Ascending aorta (tissue), 2 donors: ENCODE measurements at regions not wholly inside any gene's neighbourhood (a gene's known extent, or its start where the extent isn't known, plus 50 kb on each side); places are given as distances from the start of the nearest gene placed in this dataset.

Experiments used
- DNase-seq, 2 donors: peaks; one replicate each; pipeline ENCODE4 v3.0.0-alpha.2; 2019; ENCODE audit warnings: low spot score in 2 of 2
- H3K27ac ChIP-seq, 2 donors: fragments of 200-600 bp; sonication (generic); one replicate each; pipeline ENCODE4 v1.5.1; 2016 to 2017; ENCODE audit warnings: mild to moderate bottlenecking in 1 of 2
- H3K27me3 ChIP-seq: fragments of 200-600 bp; sonication (generic); one replicate; pipeline ENCODE4 v1.5.1; 2017
- H3K36me3 ChIP-seq, 2 donors: fragments of 200-600 bp; sonication (generic); one replicate each; pipeline ENCODE4 v1.5.1; 2016
- H3K4me1 ChIP-seq, 2 donors: fragments of 200-600 bp; sonication (generic); one replicate each; pipeline ENCODE4 v1.5.1; 2016 to 2017; ENCODE audit warnings: mild to moderate bottlenecking in 1 of 2
- H3K4me3 ChIP-seq, 2 donors: fragments of 200-600 bp; sonication (generic); one replicate each; pipeline ENCODE4 v1.5.1; 2016 to 2017; ENCODE audit warnings: mild to moderate bottlenecking in 1 of 2
- H3K9me3 ChIP-seq, 2 donors: fragments of 200-600 bp; sonication (generic); one replicate each; pipeline ENCODE4 v1.5.1; 2016
- CTCF ChIP-seq, 3 experiments: fragments of 200-600 bp in 2 of 3; fragments of 450-650 bp in 1 of 3; sonication (generic) in 2 of 3; IDR thresholded peaks; one replicate each; pipeline ENCODE4 v1.5.1; 2016 to 2019; ENCODE audit warnings: antibody characterized with exemption in 3 of 3, mild to moderate bottlenecking in 1 of 3, moderate library complexity in 1 of 3
- intact Hi-C: fragments of 100-400 bp; cut with DNase I; formaldehyde crosslinking; loops from one replicate; pipeline ENCODE4 v1.15.1; 2023

GRCh38 chr3:67821135-67821534, 166.7 kb upstream of the SUCLG2 start:
- Histone ChIP-seq H3K27ac (no peak overlapping the region), H3K27me3 (no peaks in the 10 kb centered on the region), H3K4me3 (no peak overlapping the region), H3K4me1 (peaks cover 0 to 11% of the 10 kb centered on the region in 2 donors), H3K36me3 (no peaks in the 10 kb centered on the region), H3K9me3 (no peaks in the 10 kb centered on the region)
- intact Hi-C loops: no loop called here
- TF ChIP-seq CTCF (IDR thresholded peaks at IDR 0.05): no peak
- no peak for DNase-seq

- intact Hi-C loops: loop anchor here (5.0 kb wide), 1 partner anchor 1058 kb away; no protein-coding TSS in a partner anchor
- H3K4me3 ChIP-seq: no peak overlapping the region
- TF ChIP-seq CTCF (IDR thresholded peaks at IDR 0.05): peak in 2 of 3 experiments; percentile 23 to 42
- DNase-seq: no peak
- no peaks in the 10 kb centered on the region for H3K36me3 ChIP-seq
- no peak overlapping the region for H3K27ac ChIP-seq
- H3K9me3 ChIP-seq: no peaks in the 10 kb centered on the region
- H3K27me3 ChIP-seq: no peaks in the 10 kb centered on the region
- peaks cover 0 to 7% of the 10 kb centered on the region in 2 donors for H3K4me1 ChIP-seq
Observed at GRCh38 chr3:67819447-67819846, 165.0 kb upstream of the SUCLG2 start.

GRCh38 chr3:67809370-67809935, 155.0 kb upstream of the SUCLG2 start:
- no peak for DNase-seq
- no peak overlapping the region for H3K4me3 ChIP-seq
- H3K4me1 ChIP-seq: no peaks in the 10 kb centered on the region
- no peak for TF ChIP-seq CTCF (IDR thresholded peaks at IDR 0.05)
- intact Hi-C loops: no loop called here
- H3K27me3 ChIP-seq: no peaks in the 10 kb centered on the region
- no peaks in the 10 kb centered on the region for H3K9me3 ChIP-seq
- no peaks in the 10 kb centered on the region for H3K36me3 ChIP-seq
- H3K27ac ChIP-seq: no peak overlapping the region

GRCh38 chr3:67808906-67809305, 154.5 kb upstream of the SUCLG2 start:
- Histone ChIP-seq H3K9me3 (no peaks in the 10 kb centered on the region), H3K27me3 (no peaks in the 10 kb centered on the region), H3K4me3 (no peak overlapping the region), H3K27ac (no peak overlapping the region), H3K36me3 (no peaks in the 10 kb centered on the region), H3K4me1 (no peaks in the 10 kb centered on the region)
- no peak for DNase-seq
- intact Hi-C loops: no loop called here
- no peak for TF ChIP-seq CTCF (IDR thresholded peaks at IDR 0.05)

GRCh38 chr3:67804578-67804977, 150.2 kb upstream of the SUCLG2 start:
- TF ChIP-seq CTCF (IDR thresholded peaks at IDR 0.05): no peak
- DNase-seq: no peak
- no peak overlapping the region for H3K27ac ChIP-seq
- no peaks in the 10 kb centered on the region for H3K27me3 ChIP-seq
- intact Hi-C loops: no loop called here
- H3K4me3 ChIP-seq: no peak overlapping the region
- H3K4me1 ChIP-seq: no peaks in the 10 kb centered on the region
- peaks cover 0 to 8% of the 10 kb centered on the region in 2 donors for H3K9me3 ChIP-seq
- no peaks in the 10 kb centered on the region for H3K36me3 ChIP-seq

- no peaks in the 10 kb centered on the region for H3K4me1 ChIP-seq
- no peak for TF ChIP-seq CTCF (IDR thresholded peaks at IDR 0.05)
- no peaks in the 10 kb centered on the region for H3K36me3 ChIP-seq
- H3K9me3 ChIP-seq: peaks cover 0 to 8% of the 10 kb centered on the region in 2 donors
- H3K27me3 ChIP-seq: no peaks in the 10 kb centered on the region
- intact Hi-C loops: no loop called here
- H3K4me3 ChIP-seq: no peak overlapping the region
- H3K27ac ChIP-seq: no peak overlapping the region
- no peak for DNase-seq
Observed at GRCh38 chr3:67804089-67804488, 149.7 kb upstream of the SUCLG2 start.
